PC-3 (cell line): ENCODE measurements at regions not wholly inside any gene's neighbourhood (a gene's known extent, or its start where the extent isn't known, plus 50 kb on each side); places are given as distances from the start of the nearest gene placed in this dataset.

Source experiments
- EZH2 ChIP-seq: fragments of 300-600 bp; sonication (generic); IDR thresholded peaks from one replicate; pipeline ENCODE4 v1.6.1; 2017; ENCODE audit warnings: antibody characterized with exemption, mild to moderate bottlenecking, low read length; ENCODE audit not compliant: unreplicated experiment
- TF ChIP-seq, protein P1 (sequence below): fragments of 300-600 bp; sonication (generic); conservative IDR thresholded peaks from 2 replicates; pipeline ENCODE4 v1.5.1; 2017; ENCODE audit warnings: antibody characterized with exemption, low read depth, mild to moderate bottlenecking, low read length

DNA sequence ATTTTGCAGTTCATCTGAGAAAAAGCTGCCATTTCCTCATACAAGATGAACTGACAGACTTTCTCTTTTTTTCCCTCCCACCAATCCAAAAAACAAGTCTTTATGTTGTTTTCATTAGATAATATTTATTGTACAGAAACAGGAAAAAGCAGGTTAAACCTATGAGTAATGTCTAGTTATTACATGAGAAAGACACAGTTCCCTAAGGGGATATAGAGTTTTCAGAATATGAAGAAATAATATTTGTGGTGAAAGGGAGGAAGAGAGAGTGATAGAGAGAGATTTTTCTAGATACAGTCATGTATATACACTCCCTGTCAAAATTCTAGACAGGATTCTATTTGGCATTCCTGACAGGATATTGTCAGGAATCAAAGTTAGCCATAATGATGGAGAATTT is 392.4 kb downstream of the BMP2 start:
- TF ChIP-seq, protein P1, sequence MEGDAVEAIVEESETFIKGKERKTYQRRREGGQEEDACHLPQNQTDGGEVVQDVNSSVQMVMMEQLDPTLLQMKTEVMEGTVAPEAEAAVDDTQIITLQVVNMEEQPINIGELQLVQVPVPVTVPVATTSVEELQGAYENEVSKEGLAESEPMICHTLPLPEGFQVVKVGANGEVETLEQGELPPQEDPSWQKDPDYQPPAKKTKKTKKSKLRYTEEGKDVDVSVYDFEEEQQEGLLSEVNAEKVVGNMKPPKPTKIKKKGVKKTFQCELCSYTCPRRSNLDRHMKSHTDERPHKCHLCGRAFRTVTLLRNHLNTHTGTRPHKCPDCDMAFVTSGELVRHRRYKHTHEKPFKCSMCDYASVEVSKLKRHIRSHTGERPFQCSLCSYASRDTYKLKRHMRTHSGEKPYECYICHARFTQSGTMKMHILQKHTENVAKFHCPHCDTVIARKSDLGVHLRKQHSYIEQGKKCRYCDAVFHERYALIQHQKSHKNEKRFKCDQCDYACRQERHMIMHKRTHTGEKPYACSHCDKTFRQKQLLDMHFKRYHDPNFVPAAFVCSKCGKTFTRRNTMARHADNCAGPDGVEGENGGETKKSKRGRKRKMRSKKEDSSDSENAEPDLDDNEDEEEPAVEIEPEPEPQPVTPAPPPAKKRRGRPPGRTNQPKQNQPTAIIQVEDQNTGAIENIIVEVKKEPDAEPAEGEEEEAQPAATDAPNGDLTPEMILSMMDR, result no peak
- TF ChIP-seq EZH2, result no peak
